HG02870 (cell line): ENCODE measurements at regions not wholly inside any gene's neighbourhood (a gene's known extent, or its start where the extent isn't known, plus 50 kb on each side); places are given as distances from the start of the nearest gene placed in this dataset.
"Not testable (repeated sequence)": the region's sequence is repeated elsewhere in the genome, so short reads cannot be mapped to it uniquely, and the experiment has no call there.

Source experiments
- ATAC-seq: cut with Tn5 transposase; IDR thresholded peaks from one replicate; pipeline ENCODE4 v1.9.1; 2021; ENCODE audit warnings: mild to moderate bottlenecking, moderate library complexity; ENCODE audit not compliant: unreplicated experiment

DNA sequence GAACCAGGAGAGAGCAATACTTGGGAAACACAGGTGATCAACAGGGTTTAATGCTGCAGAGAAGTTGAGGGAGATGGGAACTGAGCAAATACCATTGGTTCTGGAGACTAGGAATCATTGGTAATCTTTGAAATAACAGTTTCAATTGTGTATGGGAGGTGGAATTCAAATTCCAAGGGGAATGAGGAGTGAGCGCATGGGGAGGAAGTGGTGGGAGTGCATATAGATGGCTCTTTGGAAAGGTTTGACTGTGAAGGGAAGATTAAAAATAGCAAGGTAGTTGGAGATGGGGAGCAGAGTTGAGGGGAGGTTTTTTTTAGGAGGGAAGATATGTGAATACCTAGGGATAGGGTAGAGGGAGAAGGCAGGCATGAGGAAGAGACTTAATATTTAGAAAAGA, 51.1 kb upstream of the ROPN1 start:
- no peak for ATAC-seq

- ATAC-seq, result no peak
Measured at GRCh38 chr3:124044956-124045355, 53.0 kb upstream of the ROPN1 start.

- ATAC-seq, result no peak
Measured at GRCh38 chr3:124048967-124049798, 57.3 kb upstream of the ROPN1 start.

DNA sequence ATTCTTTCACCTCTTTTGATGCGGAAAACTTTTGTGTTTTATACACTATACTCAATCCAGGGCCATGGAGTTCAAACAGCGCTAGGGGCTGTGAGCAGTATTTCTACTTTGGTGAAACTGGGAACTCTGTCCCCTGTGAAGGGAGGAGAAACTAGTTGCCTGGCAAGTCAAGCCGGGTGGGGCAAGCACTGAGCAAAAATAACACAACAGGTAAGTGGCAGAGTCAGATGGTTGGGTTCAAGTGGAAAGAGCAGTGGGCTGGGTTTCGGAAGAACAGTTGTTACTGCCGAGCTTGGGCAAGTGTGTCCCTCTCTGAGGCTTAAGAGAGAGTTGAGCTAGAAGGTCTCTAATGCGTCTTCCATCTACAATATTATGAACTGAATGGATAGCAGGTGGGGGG, 59.7 kb upstream of the ROPN1 start:
- no peak for ATAC-seq

DNA sequence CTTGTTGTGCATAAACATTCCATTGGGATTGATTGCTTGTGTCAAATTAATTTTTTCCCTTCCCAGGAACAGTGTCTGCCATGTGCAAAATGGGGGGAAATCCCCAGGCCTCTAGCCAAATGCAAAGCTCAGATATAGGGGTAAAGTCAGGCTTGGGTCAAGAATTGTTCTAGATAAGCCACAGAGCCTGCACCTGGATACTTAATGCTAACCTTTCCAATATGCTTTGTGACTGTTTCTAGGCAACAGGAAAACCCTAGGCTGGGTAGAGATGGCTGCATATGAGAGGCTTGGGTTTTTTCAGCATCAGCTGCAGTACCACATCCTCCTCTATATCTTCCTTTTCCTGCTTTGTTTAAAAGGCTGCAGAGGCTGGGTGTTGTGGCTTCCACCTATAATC, 61.9 kb upstream of the ROPN1 start:
- no peak for ATAC-seq

GRCh38 chr3:124056846-124057245, 64.9 kb upstream of the ROPN1 start:
- ATAC-seq, result no peak

- no peak for ATAC-seq
Measured at GRCh38 chr3:124057420-124057819, 65.5 kb upstream of the ROPN1 start.

DNA sequence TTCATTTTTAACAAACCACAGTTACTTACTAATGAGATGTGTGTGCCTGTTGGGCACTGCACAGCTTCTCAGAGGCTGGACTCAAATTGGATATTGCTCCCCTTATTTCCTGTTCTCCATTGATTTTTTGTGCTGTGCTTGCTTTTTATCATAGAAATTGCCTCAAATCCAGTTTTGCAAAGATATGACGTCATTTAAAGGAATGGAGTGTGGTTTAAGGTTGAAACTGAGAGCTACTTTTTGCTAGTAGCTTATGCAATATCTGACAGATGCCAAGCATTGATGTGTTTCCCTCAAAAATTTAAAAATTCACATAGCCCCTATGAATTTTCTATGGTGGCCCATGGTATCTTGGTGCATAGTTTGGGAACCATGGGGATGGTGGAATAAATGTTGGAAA, 67.7 kb upstream of the ROPN1 start:
- no peak for ATAC-seq

GRCh38 chr3:124063197-124063909, 71.4 kb upstream of the ROPN1 start:
- no peak for ATAC-seq

DNA sequence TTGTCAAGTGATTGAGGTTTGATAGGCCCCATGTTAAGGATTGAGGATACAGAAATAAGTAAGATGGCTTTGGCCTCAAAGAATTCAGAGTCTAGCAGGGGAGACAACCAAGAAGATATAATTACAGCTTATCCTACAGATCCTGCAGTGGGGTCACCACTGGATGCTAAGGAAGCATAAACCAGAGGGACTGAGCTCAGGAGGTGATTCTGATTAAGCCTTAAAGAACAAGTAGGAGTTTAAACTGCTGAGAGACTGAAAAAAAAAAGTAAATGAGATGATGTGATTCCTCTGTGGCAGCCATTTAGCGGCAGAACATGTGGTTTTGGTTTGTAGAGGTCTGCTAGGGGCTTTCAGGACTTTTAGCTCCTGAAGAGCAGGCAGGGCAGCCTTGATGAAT, 72.1 kb upstream of the ROPN1 start:
- no peak for ATAC-seq

GRCh38 chr3:124066543-124066942, 74.6 kb upstream of the ROPN1 start:
- ATAC-seq, result not testable (repeated sequence)

- not testable (repeated sequence) for ATAC-seq
Measured at GRCh38 chr3:124069706-124070105, 77.8 kb upstream of the ROPN1 start.

GRCh38 chr3:124075090-124075489, 83.2 kb upstream of the ROPN1 start:
- not testable (repeated sequence) for ATAC-seq

- ATAC-seq, result no peak
Measured at GRCh38 chr3:124075753-124076152, 83.8 kb upstream of the ROPN1 start.

GRCh38 chr3:124076235-124076634, 84.3 kb upstream of the ROPN1 start:
- ATAC-seq, result no peak

DNA sequence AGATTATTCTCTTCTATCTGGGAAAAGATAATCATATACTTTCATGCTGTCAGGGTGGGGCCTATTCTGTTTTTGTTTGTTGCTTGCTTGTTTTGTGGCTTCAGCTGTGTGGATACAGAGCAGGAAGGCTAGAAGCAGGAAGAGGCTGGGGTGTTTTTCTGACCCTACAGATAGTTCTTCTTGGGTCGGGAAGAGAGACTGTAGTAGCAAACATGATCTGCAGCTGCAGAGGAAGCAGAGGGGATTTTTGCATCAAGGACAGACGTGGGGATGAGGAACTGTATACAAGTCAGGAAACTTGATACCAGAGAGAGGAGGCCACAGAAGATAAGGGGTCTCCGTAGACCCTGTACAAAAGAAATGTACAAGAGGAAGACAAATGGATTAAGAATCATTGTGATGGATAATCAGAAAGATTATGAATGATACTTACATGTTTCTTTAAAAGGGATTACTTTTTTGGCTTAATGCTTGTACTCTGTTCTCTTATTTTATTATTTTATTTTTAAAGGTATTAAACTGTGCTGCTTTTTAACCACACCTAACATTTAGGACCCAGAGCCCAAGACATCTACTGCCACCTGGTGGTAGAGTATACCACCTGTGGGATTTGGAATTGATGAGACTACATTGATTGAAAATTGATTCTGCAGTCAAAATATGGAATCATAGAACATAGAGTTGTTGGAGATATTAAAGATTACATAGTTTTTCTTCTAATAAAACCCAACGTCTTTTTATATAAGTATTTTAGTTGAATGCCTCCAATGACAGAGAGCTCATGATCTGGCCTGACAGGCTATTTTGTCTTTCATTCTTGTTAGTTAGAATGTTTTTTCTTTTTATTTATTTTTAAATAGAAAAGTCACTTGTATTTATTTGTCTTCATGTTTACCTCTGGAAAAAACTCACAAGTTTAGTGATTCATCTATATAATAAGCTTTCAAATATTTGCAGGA, 87.3 kb upstream of the ROPN1 start:
- no peak for ATAC-seq

DNA sequence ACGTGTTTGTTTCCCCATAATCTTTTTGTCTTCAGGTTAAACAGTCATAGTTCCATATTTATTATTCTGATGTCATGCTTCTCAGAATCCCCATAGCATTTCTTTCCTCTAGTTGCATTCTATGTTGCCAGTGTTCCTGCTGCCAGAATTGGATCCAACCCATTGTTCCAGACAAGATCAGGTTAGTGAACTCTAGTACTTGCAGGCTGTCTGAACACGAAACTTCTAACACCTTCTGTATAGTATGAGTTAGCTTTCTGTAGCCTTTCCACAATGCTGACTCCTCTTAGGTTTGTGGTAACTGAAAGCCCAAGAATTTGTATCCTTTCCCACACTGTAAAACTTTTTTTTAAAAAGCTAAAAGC, 88.0 kb upstream of the ROPN1 start:
- no peak for ATAC-seq

- no peak for ATAC-seq
Measured at GRCh38 chr3:124082343-124082742, 90.4 kb upstream of the ROPN1 start.

GRCh38 chr3:124084022-124084881, 92.3 kb upstream of the ROPN1 start:
- no peak for ATAC-seq

- no peak for ATAC-seq
Measured at GRCh38 chr3:124088801-124089200, 96.9 kb upstream of the ROPN1 start.
